IMR-90 (cell line): ENCODE measurements at regions not wholly inside any gene's neighbourhood (a gene's known extent, or its start where the extent isn't known, plus 50 kb on each side); places are given as distances from the start of the nearest gene placed in this dataset.

Experiments
- ATAC-seq: fragments of 200-7000 bp; cut with Tn5 transposase; 2 replicates; pipeline ENCODE4 v1.9.1; 2020; ENCODE audit warnings: low read depth, mild to moderate bottlenecking, moderate library complexity
- BruUV-seq: library from RNA; stranded (reverse); fragments of 400-500 nt; replicated peaks from 2 replicates; lab custom pipeline; 2021; lab: Mats Ljungman, UMichigan
- CTCF ChIA-PET: fragments of 300-600 bp; formaldehyde crosslinking; extraction: SDS; loops from one replicate; lab custom pipeline; 2021; ENCODE audit warnings: antibody characterized with exemption; lab: Yijun Ruan, JAX
- POLR2A ChIA-PET: fragments of 300-600 bp; sonication (Branson Sonifier 250); formaldehyde crosslinking; loops from one replicate; lab custom pipeline; 2022; ENCODE audit warnings: antibody characterized with exemption; ENCODE audit not compliant: unreplicated experiment; lab: Charles Lee
- DNase-seq: peaks from one replicate; pipeline ENCODE4 v3.0.0; 2013
- H2AFZ ChIP-seq: replicated peaks from 2 replicates; pipeline ENCODE3; 2013; ENCODE audit warnings: low read length, mild to moderate bottlenecking; ENCODE audit not compliant: poor library complexity
- H2AK5ac ChIP-seq: 2 replicates; pipeline ENCODE4 v1.6.1; 2013; ENCODE audit warnings: low read depth, low read length, inconsistent platforms
- H2AK9ac ChIP-seq: replicated peaks from 2 replicates; pipeline ENCODE3; 2013; ENCODE audit warnings: mild to moderate bottlenecking, low read depth, low read length, moderate library complexity; ENCODE audit not compliant: poor library complexity
- H2BK120ac ChIP-seq: 2 replicates; pipeline ENCODE4 v1.6.1; 2013; ENCODE audit warnings: low read depth, low read length, inconsistent platforms
- H2BK15ac ChIP-seq: 3 replicates; pipeline ENCODE4 v1.6.1; 2013; ENCODE audit warnings: low read depth, low read length, inconsistent platforms
- H2BK20ac ChIP-seq: 2 replicates; pipeline ENCODE4 v1.6.1; 2013; ENCODE audit warnings: low read depth, mild to moderate bottlenecking, inconsistent platforms, low read length, moderate library complexity
- H2BK5ac ChIP-seq: 2 replicates; pipeline ENCODE4 v1.6.1; 2013; ENCODE audit warnings: mild to moderate bottlenecking, low read depth, low read length, inconsistent platforms; ENCODE audit not compliant: poor library complexity, severe bottlenecking
- H3K14ac ChIP-seq: replicated peaks from 2 replicates; pipeline ENCODE4 v1.6.1; 2013; ENCODE audit warnings: low read depth, low read length, inconsistent platforms
- H3K18ac ChIP-seq: 2 replicates; pipeline ENCODE4 v1.6.1; 2013; ENCODE audit warnings: low read depth, low read length, control low read depth
- H3K23ac ChIP-seq: 2 replicates; pipeline ENCODE4 v1.6.1; 2013; ENCODE audit warnings: low read depth, low read length, inconsistent platforms
- H3K27ac ChIP-seq: 2 replicates; pipeline ENCODE4 v1.5.1; 2013; ENCODE audit warnings: mild to moderate bottlenecking, control low read depth, low read length; ENCODE audit not compliant: insufficient read depth
- H3K27me3 ChIP-seq: 2 replicates; pipeline ENCODE4 v1.6.1; 2013; ENCODE audit warnings: low read length; ENCODE audit not compliant: control insufficient read depth, insufficient read depth
- H3K36me3 ChIP-seq: 2 replicates; pipeline ENCODE4 v1.6.1; 2013; ENCODE audit warnings: low read length, mixed read lengths; ENCODE audit not compliant: control insufficient read depth, insufficient read depth
- H3K4ac ChIP-seq: 2 replicates; pipeline ENCODE4 v1.6.1; 2013; ENCODE audit warnings: low read depth, low read length, inconsistent platforms
- H3K4me1 ChIP-seq: 2 replicates; pipeline ENCODE4 v1.6.1; 2013; ENCODE audit warnings: low read length, mixed read lengths; ENCODE audit not compliant: control insufficient read depth, insufficient read depth
- H3K4me2 ChIP-seq: 2 replicates; pipeline ENCODE4 v1.6.1; 2013; ENCODE audit warnings: low read depth, mild to moderate bottlenecking, control low read depth, low read length, moderate library complexity
- H3K4me3 ChIP-seq: 2 replicates; pipeline ENCODE4 v1.5.1; 2013; ENCODE audit warnings: low read depth, mild to moderate bottlenecking, control low read depth, low read length, moderate library complexity; ENCODE audit not compliant: insufficient read depth
- H3K56ac ChIP-seq: 2 replicates; pipeline ENCODE4 v1.6.1; 2013; ENCODE audit warnings: low read length, inconsistent platforms; ENCODE audit not compliant: insufficient read depth; ENCODE audit errors: extremely low read depth
- H3K79me1 ChIP-seq, 2 experiments: 2 replicates each; pipeline ENCODE4 v1.6.1; 2013; ENCODE audit warnings: low read length in 2 of 2, inconsistent platforms in 1 of 2, low read depth in 1 of 2
- H3K9ac ChIP-seq: 2 replicates; pipeline ENCODE4 v1.6.1; 2013; ENCODE audit warnings: low read depth, low read length, control low read depth
- H3K9me1 ChIP-seq: 2 replicates; pipeline ENCODE4 v1.6.1; 2013; ENCODE audit warnings: low read length, inconsistent platforms; ENCODE audit not compliant: insufficient read depth
- H3K9me3 ChIP-seq: 2 replicates; pipeline ENCODE4 v1.6.1; 2013; ENCODE audit warnings: low read length; ENCODE audit not compliant: control insufficient read depth, insufficient read depth
- H4K20me1 ChIP-seq: 2 replicates; pipeline ENCODE4 v1.6.1; 2013; ENCODE audit warnings: low read length, inconsistent platforms; ENCODE audit not compliant: insufficient read depth
- H4K5ac ChIP-seq: 2 replicates; pipeline ENCODE4 v1.6.1; 2013; ENCODE audit warnings: mild to moderate bottlenecking, low read depth, low read length, control low read depth
- H4K8ac ChIP-seq, 2 experiments: 2 replicates each; pipeline ENCODE4 v1.6.1; 2013; ENCODE audit warnings: low read depth in 2 of 2, low read length in 2 of 2, control low read depth in 1 of 2, inconsistent platforms in 1 of 2
- H4K91ac ChIP-seq: 2 replicates; pipeline ENCODE4 v1.6.1; 2013; ENCODE audit warnings: low read depth, low read length, inconsistent platforms; ENCODE audit not compliant: insufficient read depth
- BHLHE40 ChIP-seq: fragments of 150-350 bp; IDR thresholded peaks from 2 replicates; pipeline ENCODE4 v1.6.1; 2016; ENCODE audit warnings: mild to moderate bottlenecking, low read depth, low read length
- CEBPB ChIP-seq: IDR thresholded peaks from 2 replicates; pipeline ENCODE4 v1.6.1; 2012; ENCODE audit warnings: low read depth, low read length, improper control_type of control experiment
- FOS ChIP-seq: fragments of 150-350 bp; IDR thresholded peaks from 2 replicates; pipeline ENCODE4 v1.6.1; 2016; ENCODE audit warnings: low read depth, low read length
- MAZ ChIP-seq: IDR thresholded peaks from 2 replicates; pipeline ENCODE4 v1.6.1; 2012; ENCODE audit warnings: low read depth, mild to moderate bottlenecking, low read length, improper control_type of control experiment, moderate library complexity, borderline replicate concordance
- MXI1 ChIP-seq: IDR thresholded peaks from 2 replicates; pipeline ENCODE4 v1.6.1; 2012; ENCODE audit warnings: low read depth, mild to moderate bottlenecking, low read length, moderate library complexity, borderline replicate concordance
- POLR2A ChIP-seq: IDR thresholded peaks from 2 replicates; pipeline ENCODE4 v1.6.1; 2012; ENCODE audit warnings: mild to moderate bottlenecking, low read depth, low read length
- RCOR1 ChIP-seq: IDR thresholded peaks from 2 replicates; pipeline ENCODE4 v1.6.1; 2012; ENCODE audit warnings: mild to moderate bottlenecking, low read length, improper control_type of control experiment; ENCODE audit not compliant: insufficient replicate concordance
- RFX5 ChIP-seq: IDR thresholded peaks from 2 replicates; pipeline ENCODE4 v1.8.0; 2012; ENCODE audit warnings: low read depth, mild to moderate bottlenecking, low read length, moderate library complexity
- SMC3 ChIP-seq: fragments of 150-350 bp; IDR thresholded peaks from 2 replicates; pipeline ENCODE4 v1.6.1; 2016; ENCODE audit warnings: low read depth, mild to moderate bottlenecking, antibody characterized with exemption, low read length, moderate library complexity
- WGBS, 2 experiments: methylation state at CpG; one replicate each; pipeline versions ENCODE4 v1.1.5 to v1.1.7; 2013; ENCODE audit warnings: missing lambda C conversion rate in 2 of 2; ENCODE audit not compliant: insufficient read length in 1 of 2; ENCODE audit errors: extremely low coverage in 2 of 2; 5-methylcytosine and 5-hydroxymethylcytosine counted together
- dilution Hi-C: fragments of 300-500 bp; cut with HindIII; formaldehyde crosslinking; loops from one replicate; pipeline ENCODE4 v1.14.3; 2018; ENCODE audit warnings: low sequenced_read_pairs; ENCODE audit not compliant: unreplicated experiment
- in situ Hi-C: fragments of 300-500 bp; cut with MboI; formaldehyde crosslinking; loops from 3 replicates; pipeline ENCODE4 v1.14.3; 2019; ENCODE audit warnings: low sequenced_read_pairs, inconsistent platforms, mixed read lengths
- intact Hi-C: fragments of 100-400 bp; cut with micrococcal nuclease; formaldehyde crosslinking; loops from 2 replicates; pipeline ENCODE4 v1.10.0; 2022
- TF ChIP-seq, protein P1 (sequence below): fragments of 150-350 bp; IDR thresholded peaks from 2 replicates; pipeline ENCODE4 v1.6.1; 2016; ENCODE audit warnings: low read depth, mild to moderate bottlenecking, low read length, moderate library complexity, borderline replicate concordance
- TF ChIP-seq, protein P2 (sequence below): conservative IDR thresholded peaks from 2 replicates; pipeline ENCODE4 v1.5.1; 2012; ENCODE audit warnings: mild to moderate bottlenecking, low read depth, low read length, improper control_type of control experiment
- TF ChIP-seq, protein P3 (sequence below): fragments of 150-350 bp; IDR thresholded peaks from 2 replicates; pipeline ENCODE4 v1.6.1; 2017; ENCODE audit warnings: mild to moderate bottlenecking, antibody characterized with exemption, low read length, low read depth

DNA sequence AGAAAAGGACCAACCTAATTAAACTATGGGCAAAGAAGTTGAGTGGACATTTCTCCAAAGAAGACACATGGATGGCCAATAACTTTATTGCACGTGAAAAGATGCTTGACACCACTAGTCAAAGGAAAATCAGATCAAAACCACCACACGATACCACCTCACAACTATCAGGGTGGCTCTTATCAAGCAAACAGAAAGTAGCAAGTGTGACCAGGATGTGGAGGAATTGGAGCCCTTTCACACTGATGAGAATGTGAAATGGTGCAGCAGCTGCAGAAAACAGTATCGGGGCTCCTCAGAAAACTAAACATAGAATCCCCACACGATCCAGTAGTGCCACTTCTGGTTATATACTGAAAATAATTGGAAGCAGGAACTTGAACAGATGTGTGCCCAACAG lies 72.2 kb upstream of the ALKAL2 start:
- H3K27me3 ChIP-seq: no peaks in the 10 kb centered on the region
- no peak overlapping the region for H2BK15ac ChIP-seq
- no peaks in the 10 kb centered on the region for H3K36me3 ChIP-seq
- intact Hi-C loops: no loop called here
- no peaks in the 10 kb centered on the region for H3K4me1 ChIP-seq
- no peak overlapping the region for H2AK9ac ChIP-seq
- H3K56ac ChIP-seq: no peak overlapping the region
- no peak overlapping the region for H2BK20ac ChIP-seq
- no peaks in the 10 kb centered on the region for H3K79me1 ChIP-seq
- no TSS peak for BruUV-seq
- dilution Hi-C loops: no loop called here
- H4K8ac ChIP-seq: no peak overlapping the region
- ChIA-PET CTCF (no interaction called here), POLR2A (no interaction called here)
- H3K9me3 ChIP-seq: peaks cover 33% of the 10 kb centered on the region
- ATAC-seq (no peak), DNase-seq (no peak)
- H4K91ac ChIP-seq: no peak overlapping the region
- no peak overlapping the region for H3K27ac ChIP-seq
- H2AK5ac ChIP-seq: no peak overlapping the region
- no CpG with 5 or more reads among the region's 4 CpGs for WGBS, 2 experiments
- H4K20me1 ChIP-seq: no peaks in the 10 kb centered on the region
- no peak overlapping the region for H3K4ac ChIP-seq
- H2BK5ac ChIP-seq: no peak overlapping the region
- H3K23ac ChIP-seq: no peak overlapping the region
- in situ Hi-C loops: no loop called here
- no peak overlapping the region for H2BK120ac ChIP-seq
- H3K14ac ChIP-seq: no peak overlapping the region
- H3K9ac ChIP-seq: no peak overlapping the region
- H3K18ac ChIP-seq: no peak overlapping the region
- H2AFZ ChIP-seq: no peak overlapping the region
- H3K4me3 ChIP-seq: no peak overlapping the region
- H3K9me1 ChIP-seq: no peaks in the 10 kb centered on the region
- no peak overlapping the region for H3K4me2 ChIP-seq
- TF ChIP-seq, protein P1, sequence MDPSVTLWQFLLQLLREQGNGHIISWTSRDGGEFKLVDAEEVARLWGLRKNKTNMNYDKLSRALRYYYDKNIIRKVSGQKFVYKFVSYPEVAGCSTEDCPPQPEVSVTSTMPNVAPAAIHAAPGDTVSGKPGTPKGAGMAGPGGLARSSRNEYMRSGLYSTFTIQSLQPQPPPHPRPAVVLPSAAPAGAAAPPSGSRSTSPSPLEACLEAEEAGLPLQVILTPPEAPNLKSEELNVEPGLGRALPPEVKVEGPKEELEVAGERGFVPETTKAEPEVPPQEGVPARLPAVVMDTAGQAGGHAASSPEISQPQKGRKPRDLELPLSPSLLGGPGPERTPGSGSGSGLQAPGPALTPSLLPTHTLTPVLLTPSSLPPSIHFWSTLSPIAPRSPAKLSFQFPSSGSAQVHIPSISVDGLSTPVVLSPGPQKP: no peak
- TF ChIP-seq MXI1: no peak
- TF ChIP-seq CEBPB: no peak
- TF ChIP-seq BHLHE40: no peak
- TF ChIP-seq MAZ: no peak
- TF ChIP-seq FOS: no peak
- no peak for TF ChIP-seq RCOR1
- no peak for TF ChIP-seq SMC3
- no peak for TF ChIP-seq RFX5
- TF ChIP-seq, protein P2, sequence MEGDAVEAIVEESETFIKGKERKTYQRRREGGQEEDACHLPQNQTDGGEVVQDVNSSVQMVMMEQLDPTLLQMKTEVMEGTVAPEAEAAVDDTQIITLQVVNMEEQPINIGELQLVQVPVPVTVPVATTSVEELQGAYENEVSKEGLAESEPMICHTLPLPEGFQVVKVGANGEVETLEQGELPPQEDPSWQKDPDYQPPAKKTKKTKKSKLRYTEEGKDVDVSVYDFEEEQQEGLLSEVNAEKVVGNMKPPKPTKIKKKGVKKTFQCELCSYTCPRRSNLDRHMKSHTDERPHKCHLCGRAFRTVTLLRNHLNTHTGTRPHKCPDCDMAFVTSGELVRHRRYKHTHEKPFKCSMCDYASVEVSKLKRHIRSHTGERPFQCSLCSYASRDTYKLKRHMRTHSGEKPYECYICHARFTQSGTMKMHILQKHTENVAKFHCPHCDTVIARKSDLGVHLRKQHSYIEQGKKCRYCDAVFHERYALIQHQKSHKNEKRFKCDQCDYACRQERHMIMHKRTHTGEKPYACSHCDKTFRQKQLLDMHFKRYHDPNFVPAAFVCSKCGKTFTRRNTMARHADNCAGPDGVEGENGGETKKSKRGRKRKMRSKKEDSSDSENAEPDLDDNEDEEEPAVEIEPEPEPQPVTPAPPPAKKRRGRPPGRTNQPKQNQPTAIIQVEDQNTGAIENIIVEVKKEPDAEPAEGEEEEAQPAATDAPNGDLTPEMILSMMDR: no peak
- TF ChIP-seq POLR2A: no peak
- TF ChIP-seq, protein P3, sequence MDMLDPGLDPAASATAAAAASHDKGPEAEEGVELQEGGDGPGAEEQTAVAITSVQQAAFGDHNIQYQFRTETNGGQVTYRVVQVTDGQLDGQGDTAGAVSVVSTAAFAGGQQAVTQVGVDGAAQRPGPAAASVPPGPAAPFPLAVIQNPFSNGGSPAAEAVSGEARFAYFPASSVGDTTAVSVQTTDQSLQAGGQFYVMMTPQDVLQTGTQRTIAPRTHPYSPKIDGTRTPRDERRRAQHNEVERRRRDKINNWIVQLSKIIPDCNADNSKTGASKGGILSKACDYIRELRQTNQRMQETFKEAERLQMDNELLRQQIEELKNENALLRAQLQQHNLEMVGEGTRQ: no peak
- H4K5ac ChIP-seq: no peak overlapping the region
